ENCODE measurements at regions not wholly inside any gene's neighbourhood (a gene's known extent, or its start where the extent isn't known, plus 50 kb on each side); places are given as distances from the start of the nearest gene placed in this dataset.

DNA sequence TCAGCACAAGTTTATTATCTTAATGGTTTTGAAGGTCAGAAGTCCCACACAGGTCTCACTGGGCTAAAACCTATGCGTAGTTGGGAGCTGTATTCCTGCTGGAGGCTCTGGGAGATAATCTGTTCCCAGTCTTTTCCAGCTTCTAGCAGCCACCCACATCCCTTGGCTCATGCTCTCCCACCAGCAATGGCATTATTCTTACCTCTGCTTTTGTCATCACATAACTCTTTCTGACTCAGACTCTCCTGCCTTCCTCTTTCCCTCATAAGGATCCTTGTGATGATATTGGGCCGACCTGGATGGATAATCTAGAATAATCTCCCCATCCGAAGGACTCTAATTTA lies 122.2 kb upstream of the PRDX6 start:
- Histone ChIP-seq H3K4ac (ENCODE audit: low read depth, low read length) (no peak overlapping the region), H3K27ac (ENCODE audit: insufficient read depth, low read length) (no peak overlapping the region), H3K23ac (ENCODE audit: low read depth, low read length) (no peak overlapping the region), H4K5ac (ENCODE audit: low read depth, low read length) (no peak overlapping the region), H3K9me3 (ENCODE audit: control insufficient read depth, insufficient read depth, low read length) (peaks cover 7% of the 10 kb centered on the region), H3K14ac (replicated peaks; ENCODE audit: low read depth, low read length) (no peak overlapping the region), H3K56ac (ENCODE audit: extremely low read depth, insufficient read depth, low read length) (no peak overlapping the region), H3K4me1 (ENCODE audit: control insufficient read depth, insufficient read depth, low read length) (peaks cover 2% of the 10 kb centered on the region; the same call in 1 of the 2 replicates), H3K4me2 (ENCODE audit: low read depth, low read length) (no peak overlapping the region), H2AK9ac (replicated peaks; ENCODE audit: low read depth, low read length, poor library complexity) (no peak overlapping the region), H2AFZ (replicated peaks; ENCODE audit: low read length, poor library complexity) (no peak overlapping the region), H2BK120ac (ENCODE audit: low read depth, low read length) (no peak overlapping the region), H2AK5ac (ENCODE audit: low read depth, low read length) (no peak overlapping the region), H3K36me3 (ENCODE audit: control insufficient read depth, insufficient read depth, low read length) (no peaks in the 10 kb centered on the region), H4K8ac (ENCODE audit: low read depth in 2 of 2, low read length in 2 of 2) (no peak overlapping the region), H3K4me3 (ENCODE audit: insufficient read depth, low read depth, low read length) (no peak overlapping the region), H3K9ac (ENCODE audit: low read depth, low read length) (no peak overlapping the region), H2BK20ac (ENCODE audit: low read depth, low read length) (no peak overlapping the region), H3K27me3 (ENCODE audit: control insufficient read depth, insufficient read depth, low read length) (no peaks in the 10 kb centered on the region), H4K20me1 (ENCODE audit: insufficient read depth, low read length) (no peaks in the 10 kb centered on the region), H3K79me1 (ENCODE audit: low read depth in 1 of 2, low read length in 2 of 2) (no peaks in the 10 kb centered on the region), H3K9me1 (ENCODE audit: insufficient read depth, low read length) (no peaks in the 10 kb centered on the region), H4K91ac (ENCODE audit: insufficient read depth, low read depth, low read length) (no peak overlapping the region), H3K18ac (ENCODE audit: low read depth, low read length) (no peak overlapping the region), H2BK15ac (ENCODE audit: low read depth, low read length) (no peak overlapping the region), H2BK5ac (ENCODE audit: low read depth, low read length, poor library complexity, severe bottlenecking) (no peak overlapping the region)
- intact Hi-C loops (cut with micrococcal nuclease) (no loop called here), in situ Hi-C loops (cut with MboI; ENCODE audit: low sequenced_read_pairs) (no loop called here), dilution Hi-C loops (cut with HindIII; ENCODE audit: low sequenced_read_pairs, unreplicated experiment) (no loop called here)
- DNase-seq (no peak), ATAC-seq (ENCODE audit: low read depth) (no peak)
- ChIA-PET CTCF (interaction anchor here (0.6 kb wide), 1 partner anchor 57 kb away, joined by 3 read pairs; no protein-coding TSS in a partner anchor), POLR2A (ENCODE audit: unreplicated experiment) (no interaction called here)
- no TSS peak for BruUV-seq (replicated peaks)
- WGBS, 2 experiments (ENCODE audit: extremely low coverage in 2 of 2, insufficient read length in 1 of 2), result no CpG with 5 or more reads among the region's 3 CpGs
- TF ChIP-seq NFE2L2 (IDR thresholded peaks at IDR 0.05; ENCODE audit: low read depth, low read length), result no peak
- no peak for TF ChIP-seq RFX5 (IDR thresholded peaks at IDR 0.05; ENCODE audit: low read depth, low read length)
- TF ChIP-seq, protein P1, sequence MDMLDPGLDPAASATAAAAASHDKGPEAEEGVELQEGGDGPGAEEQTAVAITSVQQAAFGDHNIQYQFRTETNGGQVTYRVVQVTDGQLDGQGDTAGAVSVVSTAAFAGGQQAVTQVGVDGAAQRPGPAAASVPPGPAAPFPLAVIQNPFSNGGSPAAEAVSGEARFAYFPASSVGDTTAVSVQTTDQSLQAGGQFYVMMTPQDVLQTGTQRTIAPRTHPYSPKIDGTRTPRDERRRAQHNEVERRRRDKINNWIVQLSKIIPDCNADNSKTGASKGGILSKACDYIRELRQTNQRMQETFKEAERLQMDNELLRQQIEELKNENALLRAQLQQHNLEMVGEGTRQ (IDR thresholded peaks at IDR 0.05; ENCODE audit: low read depth, low read length), result no peak
- no peak for TF ChIP-seq ELK1 (IDR thresholded peaks at IDR 0.05; ENCODE audit: borderline replicate concordance, low read depth, low read length)
- TF ChIP-seq POLR2A (IDR thresholded peaks at IDR 0.05; ENCODE audit: low read depth, low read length), result no peak
- TF ChIP-seq SMC3 (IDR thresholded peaks at IDR 0.05; ENCODE audit: low read depth, low read length), result no peak
- TF ChIP-seq CHD1 (IDR thresholded peaks at IDR 0.05; ENCODE audit: low read depth, low read length), result no peak
- no peak for TF ChIP-seq CTCF (conservative IDR thresholded peaks at IDR 0.05; ENCODE audit: low read depth, low read length)
- no peak for TF ChIP-seq RCOR1 (IDR thresholded peaks at IDR 0.05; ENCODE audit: insufficient replicate concordance, low read length)
- TF ChIP-seq CEBPB (IDR thresholded peaks at IDR 0.05; ENCODE audit: low read depth, low read length), result no peak
- TF ChIP-seq MAZ (IDR thresholded peaks at IDR 0.05; ENCODE audit: borderline replicate concordance, low read depth, low read length), result no peak
- no peak for TF ChIP-seq BHLHE40 (IDR thresholded peaks at IDR 0.05; ENCODE audit: low read depth, low read length)
- TF ChIP-seq RAD21 (IDR thresholded peaks at IDR 0.05; ENCODE audit: low read length), result no peak
- no peak for TF ChIP-seq MXI1 (IDR thresholded peaks at IDR 0.05; ENCODE audit: borderline replicate concordance, low read depth, low read length)

Data from IMR-90 (cell line).